ENCODE measurements at regions not wholly inside any gene's neighbourhood (a gene's known extent, or its start where the extent isn't known, plus 50 kb on each side); places are given as distances from the start of the nearest gene placed in this dataset.

DNA sequence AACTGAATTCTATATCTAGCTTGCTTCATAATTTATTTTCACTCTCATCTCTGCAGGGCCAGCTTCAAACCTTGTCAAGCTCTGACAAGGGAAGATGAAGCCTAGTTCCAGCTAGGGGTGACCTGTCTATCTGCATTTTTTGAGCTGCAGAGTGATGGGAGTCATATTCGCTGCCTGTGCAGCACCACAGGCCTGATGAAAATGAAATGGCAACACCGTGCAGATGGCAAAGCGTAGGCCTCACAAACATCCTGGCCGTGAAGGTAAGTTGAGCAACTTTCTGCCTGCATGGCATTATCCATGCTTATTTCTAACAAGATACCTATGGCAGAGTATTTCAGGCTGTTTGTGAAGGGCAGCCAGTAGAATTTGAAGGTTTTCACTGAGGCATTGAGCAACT lies 86.4 kb upstream of the C1QTNF9B start:
- no peak for DNase-seq (ENCODE audit: low spot score)

DNA sequence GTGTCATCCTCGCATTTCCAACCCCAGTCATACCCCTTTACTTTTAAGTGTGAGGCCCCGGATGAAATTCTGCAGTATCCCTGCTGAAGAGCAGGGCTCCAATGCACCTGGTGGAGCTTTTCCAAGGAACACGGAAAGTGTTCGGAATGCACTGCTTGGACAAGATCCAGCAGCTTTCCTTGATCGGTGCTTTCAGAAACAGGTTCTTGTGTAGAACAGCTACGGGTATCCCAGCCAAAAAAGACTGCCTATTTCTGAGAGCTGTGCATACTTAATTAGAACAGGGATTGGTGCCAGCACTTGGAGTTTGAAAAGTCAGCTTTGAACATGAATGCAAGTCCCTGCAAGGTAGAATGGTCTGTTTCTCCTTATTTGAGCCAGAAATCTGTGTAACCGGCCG lies 87.2 kb upstream of the C1QTNF9B start:
- DNase-seq (ENCODE audit: low spot score): no peak

DNA sequence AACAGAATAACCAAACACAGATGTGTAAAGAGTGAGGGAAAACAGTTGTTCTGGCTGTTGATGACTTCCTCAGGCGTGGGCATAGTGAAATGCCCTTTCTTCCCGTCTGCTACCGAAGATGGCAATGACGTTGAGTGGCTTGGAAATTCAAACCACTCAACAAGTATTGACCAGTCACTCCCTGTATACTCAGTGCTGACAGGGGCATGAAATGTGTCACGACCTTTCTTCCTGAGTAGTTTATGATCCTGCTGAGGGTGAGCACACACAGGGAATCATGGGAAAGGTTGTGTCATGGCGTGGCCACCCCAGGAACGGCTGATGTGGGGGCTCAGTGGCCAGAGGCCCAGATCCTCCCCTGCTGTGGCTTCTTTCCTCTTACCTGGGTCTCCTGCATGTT lies 87.8 kb upstream of the C1QTNF9B start:
- DNase-seq (ENCODE audit: low spot score): no peak

DNA sequence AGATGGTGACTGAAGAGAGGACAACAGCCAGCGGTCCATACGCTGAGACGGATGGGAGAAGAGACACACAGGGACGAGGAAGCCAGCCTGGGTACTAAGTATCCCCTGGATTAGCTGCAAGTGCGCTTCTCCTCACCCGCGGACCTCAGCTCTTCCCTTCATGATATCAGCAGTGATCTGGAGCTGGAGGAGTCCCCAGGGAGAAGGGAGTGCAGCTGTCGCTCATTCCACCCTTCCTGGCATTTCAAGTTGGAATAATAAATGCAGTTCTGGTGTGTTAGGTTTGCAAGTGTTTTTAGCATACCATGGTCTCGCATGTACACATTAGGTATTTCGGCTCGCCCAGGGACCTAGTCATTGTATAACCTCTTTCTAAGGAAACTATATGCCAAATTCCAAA lies 88.5 kb upstream of the C1QTNF9B start:
- peak; percentile 28 for DNase-seq (ENCODE audit: low spot score)

DNA sequence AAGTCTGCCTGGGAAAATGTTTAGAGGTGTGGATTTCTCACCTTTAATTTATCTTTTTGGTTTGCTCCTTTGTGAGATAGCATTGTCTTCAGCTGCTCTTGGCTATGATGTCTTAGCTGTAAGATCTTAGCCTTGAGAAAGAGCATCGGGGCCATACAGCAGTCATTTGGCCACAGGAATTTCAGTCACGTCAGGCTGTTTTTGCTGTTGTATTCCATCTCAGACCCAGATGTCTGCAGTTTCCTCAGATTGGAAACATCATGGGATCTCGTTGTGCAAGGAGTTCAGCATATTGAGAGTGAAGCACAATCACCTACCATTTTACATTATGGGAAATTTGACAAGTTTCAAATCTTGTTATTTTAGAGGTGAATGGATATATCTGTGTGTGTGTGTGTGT lies 89.3 kb upstream of the C1QTNF9B start:
- peak; percentile 82 for DNase-seq (ENCODE audit: low spot score)

DNA sequence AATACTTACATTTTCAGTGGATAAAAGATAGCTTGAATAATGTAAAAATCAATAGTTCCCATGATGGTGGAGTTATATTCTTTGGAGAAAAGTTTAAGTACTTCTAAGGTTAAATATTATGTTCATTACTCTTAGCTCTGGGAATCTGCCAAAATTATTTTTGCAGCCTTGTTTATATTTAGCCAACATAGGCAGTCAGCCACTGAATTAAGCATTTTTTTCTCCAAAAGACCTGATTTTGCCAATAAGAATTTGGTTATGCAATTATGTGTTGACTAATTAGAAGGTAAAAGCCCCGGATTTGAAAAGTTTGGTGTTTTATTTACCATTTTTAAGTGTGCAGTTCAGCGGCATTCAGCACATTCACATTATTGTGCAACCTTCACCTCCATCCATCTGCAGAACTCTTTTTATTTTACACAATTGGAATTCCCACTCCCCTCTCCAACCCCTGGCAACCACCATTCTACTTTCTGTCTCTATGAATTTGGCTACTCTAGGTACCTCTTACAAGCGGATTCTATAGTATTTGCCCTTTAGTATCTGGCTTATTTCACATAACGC lies 90.1 kb upstream of the C1QTNF9B start:
- DNase-seq (ENCODE audit: low spot score): no peak

DNA sequence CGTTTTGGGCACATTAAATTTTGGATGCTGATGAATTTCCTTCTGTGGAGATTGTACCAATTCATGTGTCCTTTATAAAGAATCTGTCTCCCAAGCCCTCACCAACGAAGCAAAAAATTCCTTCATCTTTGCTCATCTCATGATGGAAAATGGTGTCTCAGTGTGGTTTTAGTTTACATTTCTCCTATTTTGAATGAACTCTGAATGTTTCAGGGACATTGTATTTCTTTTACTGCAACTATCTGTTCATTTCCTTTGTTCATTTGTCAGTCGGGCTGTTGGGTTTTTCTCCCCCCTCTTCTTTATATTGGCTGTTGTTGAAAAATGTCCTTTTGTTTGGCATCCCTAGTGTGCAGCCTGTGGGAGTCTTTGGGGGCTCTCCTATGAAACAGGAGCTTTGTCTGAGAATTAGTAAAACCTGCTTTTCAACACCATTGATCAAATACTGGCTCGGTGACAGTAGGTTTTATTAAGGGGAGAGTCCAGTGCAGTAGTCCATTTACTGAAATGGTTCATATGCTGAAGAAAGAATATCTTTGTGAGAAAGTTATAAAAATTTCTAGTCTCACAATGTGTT lies 91.3 kb upstream of the C1QTNF9B start:
- DNase-seq (ENCODE audit: low spot score): no peak

DNA sequence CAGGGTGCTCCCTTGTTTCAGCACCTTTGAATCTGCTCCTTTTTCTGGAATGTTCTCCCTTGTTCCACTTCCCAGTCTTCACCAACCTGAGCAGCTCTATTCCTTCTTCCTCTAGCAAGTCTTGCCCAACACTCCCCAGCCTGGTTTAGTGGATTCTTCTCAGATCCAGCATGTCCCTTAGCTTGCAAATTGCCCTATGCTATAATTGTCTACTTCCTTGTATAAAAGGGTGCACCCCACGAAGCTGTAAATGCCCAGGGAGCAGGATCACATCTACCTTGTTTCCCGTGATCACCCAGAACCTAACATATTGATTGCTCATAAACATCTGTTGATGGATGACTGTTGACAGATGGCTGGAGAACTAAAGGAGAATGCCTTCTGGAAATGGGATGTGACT lies 93.2 kb upstream of the C1QTNF9B start:
- DNase-seq (ENCODE audit: low spot score): no peak

DNA sequence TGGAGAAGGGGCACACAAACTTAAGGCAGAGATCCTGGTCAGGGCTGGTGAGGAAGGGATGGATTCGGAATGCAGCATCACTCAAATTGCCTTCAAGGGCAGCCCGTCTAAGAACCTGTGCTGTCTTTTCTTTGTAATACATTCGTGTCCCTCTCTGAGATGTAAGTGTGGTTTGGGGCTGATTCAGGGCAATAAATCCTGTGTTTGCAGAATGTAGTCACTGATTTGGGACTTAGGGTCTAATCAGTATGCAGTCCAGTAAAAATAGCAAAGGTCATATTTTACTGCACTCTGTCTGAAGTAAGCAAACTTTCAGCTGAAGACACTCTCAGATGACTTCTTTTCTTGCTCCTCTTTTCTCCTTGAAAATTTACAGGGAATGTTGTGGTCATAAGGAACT lies 93.8 kb upstream of the C1QTNF9B start:
- DNase-seq (ENCODE audit: low spot score): no peak

DNA sequence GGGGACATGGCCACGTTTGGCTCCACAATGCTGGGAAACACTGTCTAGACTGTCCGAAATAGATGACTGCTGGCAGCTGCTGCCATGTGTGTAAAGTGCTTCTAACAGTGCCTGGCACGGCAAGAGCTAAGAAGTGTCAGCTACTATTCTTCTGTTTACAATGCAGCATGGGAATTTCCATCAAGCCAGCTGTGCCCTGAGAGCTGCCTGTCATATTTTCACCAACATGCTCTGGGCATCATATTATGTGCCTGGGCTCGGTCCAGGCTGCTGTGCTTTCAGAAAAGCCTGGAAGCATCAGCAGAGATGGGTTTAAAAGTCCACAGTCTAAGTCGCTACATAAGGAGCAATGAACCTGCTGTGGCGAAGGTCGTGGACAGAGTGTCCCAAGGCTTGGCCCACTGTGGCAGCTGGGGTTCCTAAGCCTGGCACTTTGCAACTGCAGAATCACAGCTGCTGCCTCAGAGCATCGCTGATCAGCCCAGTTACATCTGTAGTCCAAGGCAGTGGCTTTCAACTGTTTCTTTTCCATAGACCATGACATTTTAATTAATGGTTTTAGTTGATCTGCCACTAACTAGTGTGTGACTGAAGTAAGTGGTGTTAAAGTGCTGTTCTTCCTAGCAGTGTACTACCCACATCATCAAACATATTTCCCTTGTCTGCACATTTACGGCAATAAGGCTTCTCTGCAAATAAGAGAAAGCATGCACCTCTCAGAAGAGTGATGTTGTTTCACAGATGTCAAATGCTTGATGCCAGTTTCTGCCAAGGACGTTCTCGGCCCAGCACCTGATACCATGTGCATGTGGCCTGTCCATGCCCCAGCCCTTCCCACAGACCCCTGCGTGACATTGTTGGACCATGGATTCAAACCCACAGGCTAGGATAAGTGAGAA lies 95.7 kb upstream of the C1QTNF9B start:
- DNase-seq (ENCODE audit: low spot score): no peak

DNA sequence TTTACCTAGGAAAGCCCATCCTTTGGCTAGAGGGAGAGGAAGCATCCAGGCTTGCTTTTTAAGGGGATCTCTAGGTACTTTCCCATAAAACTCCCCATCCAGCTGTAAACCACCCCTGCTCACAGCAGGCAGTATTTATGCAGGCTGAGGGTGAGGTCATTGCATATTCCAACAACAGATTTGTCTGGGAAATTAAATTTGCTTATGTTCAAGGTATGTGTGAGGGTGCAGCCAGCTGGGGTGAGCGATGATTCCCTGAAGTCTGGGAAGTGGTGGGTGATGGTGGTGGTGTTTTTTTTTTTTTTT lies 96.3 kb upstream of the C1QTNF9B start:
- no peak for DNase-seq (ENCODE audit: low spot score)

DNA sequence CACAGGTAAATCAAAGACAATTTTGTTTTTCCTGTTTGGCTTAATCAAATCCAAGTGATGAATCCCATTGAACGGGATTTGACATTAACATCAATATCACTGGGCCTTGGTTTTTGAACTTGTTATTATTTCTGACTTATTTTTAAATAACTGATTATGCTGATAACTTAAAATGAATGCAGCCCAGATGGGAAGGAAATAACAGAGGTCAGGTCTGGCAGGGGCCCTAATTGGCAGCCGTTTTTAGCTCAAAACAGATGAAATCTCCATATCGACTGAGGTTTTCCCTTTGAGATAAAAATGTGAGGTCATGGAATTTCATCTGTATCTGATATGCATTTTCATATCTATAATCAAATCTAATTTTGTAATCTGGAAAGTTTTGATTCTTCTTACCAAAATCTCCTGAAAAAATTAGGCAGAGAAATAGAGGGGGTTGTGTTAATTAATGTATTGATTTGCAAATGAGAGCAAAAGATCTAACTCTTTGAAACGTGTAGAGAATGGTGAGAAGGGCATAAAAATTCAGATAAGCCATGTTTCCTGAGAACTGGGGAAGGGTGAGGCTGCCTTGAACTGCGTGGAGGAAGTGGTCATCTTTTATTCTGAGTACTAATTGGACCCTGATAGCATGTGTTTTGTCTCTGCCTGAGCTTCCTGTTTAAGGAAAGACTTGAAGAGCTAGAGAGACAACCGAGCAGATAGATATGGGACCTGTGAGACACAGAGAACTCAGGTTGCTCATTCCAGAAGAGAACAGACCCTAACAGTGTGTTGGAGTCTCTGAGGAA lies 98.2 kb upstream of the C1QTNF9B start:
- no peak for DNase-seq (ENCODE audit: low spot score)

DNA sequence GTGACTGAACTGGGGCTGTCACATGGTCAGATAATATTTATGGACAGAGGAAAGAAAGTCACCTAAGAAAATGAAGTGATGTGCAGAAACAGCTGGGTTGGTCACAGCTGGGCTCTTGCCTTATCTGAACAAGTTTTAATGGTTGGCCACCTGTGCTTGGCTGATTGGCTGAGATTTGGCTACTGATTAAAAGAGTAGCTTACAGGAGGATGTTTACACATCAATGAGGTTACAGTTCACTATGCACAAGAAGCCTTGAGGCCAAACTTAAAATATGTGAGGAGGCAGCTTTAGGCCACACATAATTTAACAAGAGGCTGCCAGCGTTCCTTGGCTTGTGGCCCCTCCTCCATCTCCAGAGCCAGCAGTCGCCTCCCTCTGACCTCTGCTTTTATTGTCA lies 99.2 kb upstream of the C1QTNF9B start:
- DNase-seq (ENCODE audit: low spot score): no peak

DNA sequence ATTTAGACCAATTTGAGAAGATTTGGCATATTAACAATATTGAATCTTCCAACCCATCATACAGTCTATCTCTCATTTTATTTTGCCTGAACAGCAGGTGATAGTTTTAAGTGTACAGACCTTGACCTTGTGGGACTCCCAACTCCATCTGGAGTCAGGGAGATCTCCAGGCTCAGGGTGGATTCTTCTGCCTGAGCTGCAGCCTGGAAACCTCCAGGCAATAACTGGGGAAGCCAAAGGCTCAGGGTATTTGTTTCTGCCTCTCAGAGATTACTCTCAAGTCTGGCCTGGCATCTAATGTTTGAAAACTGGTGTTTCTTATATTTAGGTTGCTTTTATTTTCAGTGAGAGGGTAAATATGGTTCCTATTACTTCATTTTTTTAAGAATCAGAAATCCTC lies 102.1 kb upstream of the C1QTNF9B start:
- DNase-seq (ENCODE audit: low spot score): no peak

DNA sequence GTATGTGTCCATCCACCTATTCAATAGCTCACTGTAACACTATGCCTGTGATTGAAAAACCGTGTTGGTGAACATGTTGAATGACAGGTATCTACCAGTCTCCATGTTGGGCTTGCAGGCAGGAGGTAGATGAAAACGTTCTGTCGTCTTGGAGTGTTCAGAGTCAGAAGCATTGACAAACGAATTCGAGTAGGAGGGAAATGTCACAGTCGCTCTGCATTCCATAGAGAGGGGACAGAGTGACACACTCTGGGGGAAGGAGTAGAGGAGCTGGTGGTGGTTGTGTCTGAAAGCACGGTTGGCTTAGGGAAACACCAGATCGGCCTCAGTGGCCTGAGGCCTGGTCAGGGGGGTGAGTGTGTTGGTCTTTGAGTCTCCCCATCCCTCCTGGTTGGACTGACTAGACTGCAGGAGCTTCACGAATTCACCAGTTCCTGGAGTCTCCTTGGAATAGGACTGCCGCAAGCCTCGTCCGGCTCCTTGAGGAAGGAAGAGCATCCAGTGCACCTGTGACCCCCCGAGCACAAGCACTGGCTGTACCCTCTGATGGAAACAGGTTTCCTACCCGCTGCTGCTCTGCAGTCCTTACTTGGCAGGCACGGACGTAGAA lies 105.0 kb upstream of the C1QTNF9B start:
- no peak for DNase-seq (ENCODE audit: low spot score)

DNA sequence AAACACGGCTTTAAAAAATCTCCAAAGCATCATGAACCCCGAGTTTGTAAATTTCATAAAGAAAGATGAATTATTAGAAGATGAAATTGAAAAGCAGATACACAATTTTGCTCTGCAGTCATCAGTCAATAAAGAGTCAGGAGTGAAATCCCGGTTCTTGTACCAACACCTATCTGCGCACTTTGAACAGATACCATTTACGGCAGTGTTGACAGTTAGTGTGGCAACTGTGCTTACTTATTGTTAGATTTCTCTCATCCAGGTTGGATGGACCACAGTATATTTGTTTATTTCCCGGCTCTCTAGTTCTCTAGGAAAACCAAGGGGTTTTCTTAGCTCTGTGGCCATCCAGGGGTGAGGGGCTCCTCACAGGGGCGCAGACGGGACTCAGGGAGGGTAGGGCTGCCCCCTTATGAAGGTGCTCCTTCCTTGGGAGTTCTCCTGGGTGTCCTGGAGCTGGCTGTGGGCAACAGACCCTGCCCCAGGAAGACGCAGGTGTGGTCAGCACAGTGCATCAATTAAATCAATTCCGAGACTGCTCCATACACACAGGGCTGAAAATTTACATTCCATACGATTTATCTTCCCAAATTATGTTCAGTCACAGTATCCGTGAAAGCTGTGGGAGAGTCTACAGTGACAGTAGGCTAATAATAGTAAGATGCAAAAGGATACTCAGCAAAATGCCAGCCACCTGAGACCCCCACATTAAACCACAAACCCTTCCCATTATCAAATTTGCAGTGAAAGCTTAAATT lies 107.0 kb upstream of the C1QTNF9B start:
- DNase-seq (ENCODE audit: low spot score): no peak

DNA sequence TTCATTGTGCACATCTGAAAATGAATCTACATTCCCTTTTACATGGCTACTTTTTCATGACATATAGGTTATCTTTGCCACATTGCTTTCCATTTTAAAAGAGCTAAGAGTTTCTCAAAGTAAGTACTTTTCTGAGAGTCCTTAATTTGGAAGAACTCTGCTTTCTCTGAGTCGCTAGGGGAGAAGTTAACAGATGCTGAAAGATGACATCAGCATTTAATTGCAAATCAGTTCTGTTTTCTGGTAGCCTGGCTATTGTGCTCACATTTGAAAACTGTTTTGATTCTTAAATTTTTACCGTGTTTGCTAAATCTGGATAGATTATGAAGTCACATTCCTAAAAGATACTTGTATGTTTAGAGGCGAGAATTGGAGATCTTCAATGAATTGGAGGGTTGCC lies 107.7 kb upstream of the C1QTNF9B start:
- DNase-seq (ENCODE audit: low spot score): no peak

DNA sequence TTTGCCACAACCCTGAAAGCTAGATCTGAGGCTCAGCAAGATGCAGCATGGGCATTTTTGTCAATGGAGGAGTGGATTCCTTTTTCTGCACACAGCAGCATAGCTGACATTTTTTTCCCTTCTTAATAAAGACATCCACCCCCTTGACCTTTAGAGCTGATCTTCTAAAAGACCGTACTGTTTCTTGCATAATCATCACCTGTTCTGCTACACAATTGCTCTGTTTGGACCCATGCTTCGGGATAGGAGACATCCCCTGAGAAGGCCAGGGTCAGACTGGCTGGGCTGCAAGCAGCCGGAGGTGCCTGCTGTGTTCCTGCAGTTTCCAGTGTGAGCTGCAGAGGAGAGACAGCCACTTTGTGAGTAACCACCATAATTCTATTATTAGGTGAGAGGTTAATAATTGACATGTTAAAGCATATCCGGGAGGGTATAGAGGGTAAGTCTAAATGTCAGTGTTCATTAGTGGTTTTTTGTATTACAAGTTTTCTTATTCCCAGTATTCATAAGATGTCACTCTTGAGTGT lies 108.5 kb upstream of the C1QTNF9B start:
- DNase-seq (ENCODE audit: low spot score): peak; percentile 17

DNA sequence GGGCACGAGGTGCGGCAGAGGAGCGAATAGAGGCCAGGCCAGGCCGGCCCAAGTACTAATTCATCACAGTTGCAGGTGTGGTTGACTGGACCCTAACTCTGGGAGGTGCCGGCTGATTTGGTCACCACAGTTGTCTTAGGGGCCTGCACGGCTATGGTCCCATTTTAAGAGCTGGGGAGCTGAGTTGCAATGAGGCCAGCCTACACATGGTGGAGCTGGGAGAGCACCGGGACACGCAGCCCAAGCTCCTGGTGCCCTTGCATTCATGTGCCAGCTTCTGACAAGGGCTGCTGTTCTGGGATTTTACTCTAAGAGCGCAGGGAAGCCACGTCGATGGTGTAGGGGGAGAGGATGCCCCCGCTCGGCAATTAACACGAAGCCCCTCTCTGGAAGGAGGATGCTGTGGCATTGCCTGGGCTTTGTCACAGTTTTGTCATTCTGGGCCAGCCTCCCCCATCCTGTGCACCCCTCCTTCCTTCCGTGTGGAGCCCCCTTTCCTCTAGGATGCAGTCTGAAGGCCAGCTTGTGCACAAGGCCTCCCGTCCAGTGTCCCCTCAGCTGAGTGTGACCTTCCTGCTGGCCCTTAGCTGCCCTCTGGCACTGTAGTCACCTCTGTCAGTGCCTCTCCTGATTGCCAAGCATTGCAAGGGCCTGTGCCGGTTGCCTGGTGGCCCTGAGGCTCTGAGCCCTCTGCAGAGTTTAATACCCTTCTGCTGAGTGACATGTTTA lies 109.4 kb upstream of the C1QTNF9B start:
- DNase-seq (ENCODE audit: low spot score): no peak

DNA sequence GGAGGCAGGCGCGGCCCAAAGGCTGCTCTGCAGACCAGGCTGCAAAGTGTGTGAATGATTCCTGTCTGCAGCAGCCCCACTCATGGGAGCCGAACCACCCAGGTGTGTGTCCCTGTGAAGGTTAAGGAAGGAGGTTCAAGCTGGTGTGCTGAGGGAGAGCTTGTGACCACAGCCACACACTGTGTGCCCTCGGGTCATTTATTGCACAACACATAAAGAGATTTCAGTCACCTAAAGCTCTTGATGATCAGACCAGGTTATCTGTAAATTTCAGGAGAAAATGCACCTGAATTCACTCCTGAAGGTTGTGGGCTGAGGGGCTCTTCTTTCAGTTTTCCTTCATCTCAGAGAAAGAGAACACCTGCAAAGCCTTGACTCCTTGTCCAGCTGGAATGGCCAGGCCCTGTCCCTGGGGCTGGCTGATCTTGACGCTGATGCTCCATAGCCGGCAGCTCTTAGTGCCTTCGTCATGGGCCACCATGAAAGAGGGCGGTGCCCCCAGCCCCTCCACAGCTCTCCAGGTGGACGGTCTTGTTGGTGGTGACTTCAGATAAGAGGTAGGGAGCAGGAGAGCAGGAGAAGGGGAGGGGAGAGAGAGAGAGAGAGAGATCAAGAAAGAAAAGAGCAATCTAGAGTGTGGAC lies 110.8 kb upstream of the C1QTNF9B start:
- no peak for DNase-seq (ENCODE audit: low spot score)
